HL-60 (cell line): ENCODE measurements at regions not wholly inside any gene's neighbourhood (a gene's known extent, or its start where the extent isn't known, plus 50 kb on each side); places are given as distances from the start of the nearest gene placed in this dataset.

Experiments used
- DNase-seq, 2 experiments: peaks; one replicate each; pipeline ENCODE4 v3.0.0-alpha.2; 2010 to 2020; ENCODE audit warnings: low read depth in 1 of 2, low spot score in 1 of 2
- H3K27ac ChIP-seq: fragments of 250-450 bp; sonication (Bioruptor Pico); replicated peaks from 2 replicates; pipeline ENCODE4 v1.5.1; 2020; ENCODE audit warnings: mild to moderate bottlenecking, moderate library complexity
- H3K27me3 ChIP-seq: fragments of 250-450 bp; sonication (Bioruptor Pico); 2 replicates; pipeline ENCODE4 v1.5.1; 2021; ENCODE audit warnings: mild to moderate bottlenecking, moderate library complexity; ENCODE audit not compliant: insufficient read depth, poor library complexity, severe bottlenecking
- H3K4me3 ChIP-seq: replicated peaks from 2 replicates; pipeline ENCODE4 v1.5.1; 2011; ENCODE audit warnings: mild to moderate bottlenecking, control low read depth, low read length; ENCODE audit not compliant: insufficient read depth
- CTCF ChIP-seq: IDR thresholded peaks from one replicate; pipeline ENCODE4 v1.5.1; 2011; ENCODE audit warnings: low read length, control low read depth, inconsistent platforms; ENCODE audit not compliant: insufficient read depth
- GABPA ChIP-seq: IDR thresholded peaks from 2 replicates; pipeline ENCODE4 v1.6.1; 2012; ENCODE audit warnings: low read depth
- POLR2AphosphoS5 ChIP-seq: IDR thresholded peaks from 2 replicates; pipeline ENCODE4 v1.6.1; 2012; ENCODE audit warnings: low read depth
- REST ChIP-seq: IDR thresholded peaks from 2 replicates; pipeline ENCODE4 v1.6.1; 2012; ENCODE audit warnings: low read depth; ENCODE audit not compliant: insufficient replicate concordance
- SPI1 ChIP-seq: IDR thresholded peaks from 2 replicates; pipeline ENCODE4 v1.6.1; 2012; ENCODE audit warnings: low read depth, mild to moderate bottlenecking, borderline replicate concordance

GRCh38 chr4:34893382-34893781, 1350.9 kb downstream of the ARAP2 start:
- TF ChIP-seq CTCF (no peak), POLR2AphosphoS5 (no peak), REST (no peak)
- H3K27ac ChIP-seq, result no peak overlapping the region
- no peak for DNase-seq

GRCh38 chr4:34920032-34920431, 1324.3 kb downstream of the ARAP2 start:
- H3K4me3 ChIP-seq, result no peak overlapping the region
- H3K27ac ChIP-seq, result no peak overlapping the region
- TF ChIP-seq REST, result no peak
- no peak for TF ChIP-seq POLR2AphosphoS5
- TF ChIP-seq GABPA, result no peak
- TF ChIP-seq CTCF, result no peak
- H3K27me3 ChIP-seq, result no peaks in the 10 kb centered on the region
- DNase-seq, result no peak

More at GRCh38 chr4:34893382-34893781, 1350.9 kb downstream of the ARAP2 start:
- Histone ChIP-seq H3K27me3 (no peaks in the 10 kb centered on the region), H3K4me3 (no peak overlapping the region)

- Histone ChIP-seq H3K27me3 (no peaks in the 10 kb centered on the region), H3K4me3 (no peak overlapping the region), H3K27ac (no peak overlapping the region)
- no peak for DNase-seq
- no peak for TF ChIP-seq SPI1
- no peak for TF ChIP-seq REST
- no peak for TF ChIP-seq POLR2AphosphoS5
- no peak for TF ChIP-seq GABPA
- no peak for TF ChIP-seq CTCF
Measured at GRCh38 chr4:34921391-34921790, 1322.9 kb downstream of the ARAP2 start.
